Liver (tissue), 3 donors: ENCODE measurements at regions not wholly inside any gene's neighbourhood (a gene's known extent, or its start where the extent isn't known, plus 50 kb on each side); places are given as distances from the start of the nearest gene placed in this dataset.

Source experiments
- RAD21 ChIP-seq, 2 donors: IDR thresholded peaks; 2 replicates each; pipeline ENCODE4 v1.6.1; 2016; ENCODE audit warnings: antibody characterized with exemption in 2 of 2, mild to moderate bottlenecking in 2 of 2
- RXRA ChIP-seq, 2 donors: IDR thresholded peaks; 2 replicates each; pipeline ENCODE4 v1.6.1; 2017 to 2018; ENCODE audit warnings: antibody characterized with exemption in 2 of 2, mild to moderate bottlenecking in 1 of 2
- TF ChIP-seq, protein P1 (sequence below): fragments of 150-350 bp; IDR thresholded peaks from 2 replicates; pipeline ENCODE4 v1.5.1; 2017; ENCODE audit warnings: improper control_type of control experiment, low read depth, low read length; ENCODE audit not compliant: missing input control
- donor health status: healthy.
- donor health status: healthy.

- TF ChIP-seq RXRA (IDR thresholded peaks at IDR 0.05) (no peak), RAD21 (IDR thresholded peaks at IDR 0.05) (no peak)
- TF ChIP-seq, protein P1, sequence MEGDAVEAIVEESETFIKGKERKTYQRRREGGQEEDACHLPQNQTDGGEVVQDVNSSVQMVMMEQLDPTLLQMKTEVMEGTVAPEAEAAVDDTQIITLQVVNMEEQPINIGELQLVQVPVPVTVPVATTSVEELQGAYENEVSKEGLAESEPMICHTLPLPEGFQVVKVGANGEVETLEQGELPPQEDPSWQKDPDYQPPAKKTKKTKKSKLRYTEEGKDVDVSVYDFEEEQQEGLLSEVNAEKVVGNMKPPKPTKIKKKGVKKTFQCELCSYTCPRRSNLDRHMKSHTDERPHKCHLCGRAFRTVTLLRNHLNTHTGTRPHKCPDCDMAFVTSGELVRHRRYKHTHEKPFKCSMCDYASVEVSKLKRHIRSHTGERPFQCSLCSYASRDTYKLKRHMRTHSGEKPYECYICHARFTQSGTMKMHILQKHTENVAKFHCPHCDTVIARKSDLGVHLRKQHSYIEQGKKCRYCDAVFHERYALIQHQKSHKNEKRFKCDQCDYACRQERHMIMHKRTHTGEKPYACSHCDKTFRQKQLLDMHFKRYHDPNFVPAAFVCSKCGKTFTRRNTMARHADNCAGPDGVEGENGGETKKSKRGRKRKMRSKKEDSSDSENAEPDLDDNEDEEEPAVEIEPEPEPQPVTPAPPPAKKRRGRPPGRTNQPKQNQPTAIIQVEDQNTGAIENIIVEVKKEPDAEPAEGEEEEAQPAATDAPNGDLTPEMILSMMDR = no peak
Measured at GRCh38 chr6:149246691-149247384, 70.7 kb upstream of the TAB2 start.
